ENCODE measurements at regions not wholly inside any gene's neighbourhood (a gene's known extent, or its start where the extent isn't known, plus 50 kb on each side); places are given as distances from the start of the nearest gene placed in this dataset.

- TF ChIP-seq CTCF (IDR thresholded peaks at IDR 0.05) (no peak), SIN3A (IDR thresholded peaks at IDR 0.05; ENCODE audit: borderline replicate concordance, insufficient read depth, low read depth, low read length) (no peak), POLR2AphosphoS5 (IDR thresholded peaks at IDR 0.05; ENCODE audit: low read depth, low read length) (no peak), REST (IDR thresholded peaks at IDR 0.05; ENCODE audit: insufficient read depth in 1 of 2, low read depth in 2 of 2, low read length in 1 of 2) (no peak), TCF7L2 (IDR thresholded peaks at IDR 0.05; ENCODE audit: low read depth, low read length) (no peak)
These were observed 437.9 kb upstream of the PLXNA2 start for GRCh38 chr1:208681878-208682663.
